ENCODE measurements at regions not wholly inside any gene's neighbourhood (a gene's known extent, or its start where the extent isn't known, plus 50 kb on each side); places are given as distances from the start of the nearest gene placed in this dataset.
"Not testable (repeated sequence)": the region's sequence is repeated elsewhere in the genome, so short reads cannot be mapped to it uniquely, and the experiment has no call there.

GRCh38 chrX:76827672-76828071 lies 400.2 kb downstream of the MAGEE1 start:
- intact Hi-C loops (cut with micrococcal nuclease): no loop called here
- POLR2A ChIA-PET: no interaction called here
- no peak for TF ChIP-seq CTCF (IDR thresholded peaks at IDR 0.05)
- H3K9me3 Mint-ChIP-seq: no peaks in the 10 kb centered on the region
- no peaks in the 10 kb centered on the region for H3K36me3 Mint-ChIP-seq (ENCODE audit: low read depth)
- no peak overlapping the region for H3K4me3 Mint-ChIP-seq
- no peaks in the 10 kb centered on the region for H3K4me1 Mint-ChIP-seq
- CTCF ChIA-PET: no interaction called here
- ATAC-seq (ENCODE audit: low read depth) (no peak), DNase-seq (no peak)
- no peaks in the 10 kb centered on the region for H3K27me3 Mint-ChIP-seq
- no peak overlapping the region for H3K27ac Mint-ChIP-seq

GRCh38 chrX:76840902-76841301 lies 413.4 kb downstream of the MAGEE1 start:
- H3K27me3 Mint-ChIP-seq; DNase-seq; POLR2A ChIA-PET; H3K9me3 Mint-ChIP-seq; H3K36me3 Mint-ChIP-seq (ENCODE audit: low read depth); H3K4me3 Mint-ChIP-seq; H3K27ac Mint-ChIP-seq; H3K4me1 Mint-ChIP-seq; ATAC-seq (ENCODE audit: low read depth); CTCF ChIA-PET; intact Hi-C loops (cut with micrococcal nuclease): not testable (repeated sequence)

GRCh38 chrX:76850851-76851250 lies 423.3 kb downstream of the MAGEE1 start:
- TF ChIP-seq CTCF (IDR thresholded peaks at IDR 0.05): no peak
- CTCF ChIA-PET: no interaction called here
- intact Hi-C loops (cut with micrococcal nuclease): no loop called here
- ATAC-seq (ENCODE audit: low read depth) (no peak), DNase-seq (no peak)
- Mint-ChIP-seq H3K9me3 (no peaks in the 10 kb centered on the region), H3K27me3 (no peaks in the 10 kb centered on the region), H3K27ac (no peak overlapping the region), H3K4me1 (no peaks in the 10 kb centered on the region), H3K36me3 (ENCODE audit: low read depth) (no peaks in the 10 kb centered on the region), H3K4me3 (no peak overlapping the region)
- POLR2A ChIA-PET: no interaction called here

- DNase-seq (no peak), ATAC-seq (ENCODE audit: low read depth) (no peak)
- Mint-ChIP-seq H3K27ac (no peak overlapping the region), H3K4me3 (no peak overlapping the region), H3K27me3 (no peaks in the 10 kb centered on the region), H3K9me3 (no peaks in the 10 kb centered on the region), H3K36me3 (ENCODE audit: low read depth) (no peaks in the 10 kb centered on the region), H3K4me1 (no peaks in the 10 kb centered on the region)
- ChIA-PET CTCF (no interaction called here), POLR2A (no interaction called here)
- intact Hi-C loops (cut with micrococcal nuclease): no loop called here
- TF ChIP-seq CTCF (IDR thresholded peaks at IDR 0.05): no peak
Observed at GRCh38 chrX:76862509-76862908, 435.0 kb downstream of the MAGEE1 start.

DNA sequence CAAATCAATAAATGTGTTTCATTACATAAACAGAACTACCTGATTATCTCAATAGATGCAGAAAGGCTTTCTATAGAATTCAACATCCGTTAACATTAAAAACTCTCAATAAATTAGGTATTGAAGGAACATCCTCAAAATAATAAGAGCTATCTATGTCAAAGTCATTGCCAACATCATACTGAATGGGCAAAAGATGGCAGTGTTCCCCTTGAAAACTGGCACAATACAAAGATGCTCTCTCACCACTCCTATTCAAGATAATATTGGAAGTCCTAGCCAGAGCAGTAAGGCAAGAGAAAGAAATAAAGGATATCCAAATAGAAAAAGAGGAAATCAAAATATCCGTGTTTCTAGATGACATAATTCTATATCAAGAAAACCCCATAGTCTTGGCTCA lies 466.4 kb downstream of the MAGEE1 start:
- no peak for TF ChIP-seq CTCF (IDR thresholded peaks at IDR 0.05)
- no peaks in the 10 kb centered on the region for H3K36me3 Mint-ChIP-seq (ENCODE audit: low read depth)
- H3K9me3 Mint-ChIP-seq: no peaks in the 10 kb centered on the region
- no peak overlapping the region for H3K4me3 Mint-ChIP-seq
- DNase-seq (no peak), ATAC-seq (ENCODE audit: low read depth) (no peak)
- no peak overlapping the region for H3K27ac Mint-ChIP-seq
- H3K4me1 Mint-ChIP-seq: no peaks in the 10 kb centered on the region
- intact Hi-C loops (cut with micrococcal nuclease): no loop called here
- POLR2A ChIA-PET: no interaction called here
- CTCF ChIA-PET: no interaction called here
- H3K27me3 Mint-ChIP-seq: no peaks in the 10 kb centered on the region

DNA sequence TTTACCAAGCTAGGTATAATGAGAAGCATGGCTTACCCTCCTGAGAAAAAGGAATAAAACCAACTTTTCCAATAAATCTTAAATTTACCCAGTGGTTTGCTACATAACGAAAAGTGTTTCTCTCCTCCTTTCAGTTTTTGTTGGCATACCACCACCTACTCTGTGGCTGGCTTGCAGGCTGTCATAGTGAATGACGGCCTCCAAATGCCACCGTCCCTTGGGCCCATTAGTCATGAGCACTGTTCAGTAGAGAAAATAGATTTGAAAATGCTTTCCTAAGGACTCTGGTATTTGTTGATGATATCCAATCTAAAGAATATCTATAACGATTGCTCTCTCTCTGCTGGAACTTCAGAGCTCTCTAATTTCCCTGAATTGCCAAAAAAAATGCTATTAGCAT lies 488.3 kb downstream of the MAGEE1 start:
- ChIA-PET POLR2A (no interaction called here), CTCF (no interaction called here)
- Mint-ChIP-seq H3K4me1 (no peaks in the 10 kb centered on the region), H3K27ac (no peak overlapping the region), H3K36me3 (ENCODE audit: low read depth) (no peaks in the 10 kb centered on the region), H3K9me3 (no peaks in the 10 kb centered on the region), H3K4me3 (no peak overlapping the region), H3K27me3 (no peaks in the 10 kb centered on the region)
- DNase-seq: no peak
- intact Hi-C loops (cut with micrococcal nuclease): no loop called here
- no peak for TF ChIP-seq CTCF (IDR thresholded peaks at IDR 0.05)
- ATAC-seq (ENCODE audit: low read depth): no peak

Measured in activated B cell treated with CpG ODN at 0.5 μM for 24 hours (primary cell).